ENCODE measurements at regions not wholly inside any gene's neighbourhood (a gene's known extent, or its start where the extent isn't known, plus 50 kb on each side); places are given as distances from the start of the nearest gene placed in this dataset.

- ChIA-PET POLR2A (no interaction called here), CTCF (no interaction called here)
- Mint-ChIP-seq H3K4me1 (no peaks in the 10 kb centered on the region), H3K9me3 (no peaks in the 10 kb centered on the region), H3K36me3 (ENCODE audit: low read depth) (no peaks in the 10 kb centered on the region), H3K4me3 (no peak overlapping the region), H3K27me3 (peaks cover 32% of the 10 kb centered on the region), H3K27ac (no peak overlapping the region)
- no peak for DNase-seq
Observed at GRCh38 chr10:28807760-28808613, 130.7 kb downstream of the BAMBI start.

- peaks cover 32% of the 10 kb centered on the region for H3K27me3 Mint-ChIP-seq
- H3K27ac Mint-ChIP-seq: no peak overlapping the region
- ChIA-PET CTCF (no interaction called here), POLR2A (no interaction called here)
- no peaks in the 10 kb centered on the region for H3K36me3 Mint-ChIP-seq (ENCODE audit: low read depth)
- no peak overlapping the region for H3K4me3 Mint-ChIP-seq
- H3K4me1 Mint-ChIP-seq: no peaks in the 10 kb centered on the region
- no peak for DNase-seq
- H3K9me3 Mint-ChIP-seq: no peaks in the 10 kb centered on the region
Observed at GRCh38 chr10:28808693-28809092, 131.4 kb downstream of the BAMBI start.

GRCh38 chr10:28810057-28810870 is 132.9 kb downstream of the BAMBI start:
- Mint-ChIP-seq H3K27ac (no peak overlapping the region), H3K4me3 (no peak overlapping the region), H3K36me3 (ENCODE audit: low read depth) (no peaks in the 10 kb centered on the region), H3K27me3 (peaks cover 29% of the 10 kb centered on the region), H3K4me1 (no peaks in the 10 kb centered on the region), H3K9me3 (no peaks in the 10 kb centered on the region)
- DNase-seq: no peak
- POLR2A ChIA-PET: no interaction called here
- CTCF ChIA-PET: interaction anchor here (0.9 kb wide), 1 partner anchor 25 kb away, joined by 4 read pairs; no protein-coding TSS in a partner anchor

- CTCF ChIA-PET: no interaction called here
- peaks cover 25% of the 10 kb centered on the region for H3K27me3 Mint-ChIP-seq
- POLR2A ChIA-PET: no interaction called here
Observed at GRCh38 chr10:28811639-28812349, 134.5 kb downstream of the BAMBI start.

GRCh38 chr10:28812384-28813372 is 135.4 kb downstream of the BAMBI start:
- POLR2A ChIA-PET: no interaction called here
- Mint-ChIP-seq H3K4me1 (no peaks in the 10 kb centered on the region), H3K9me3 (no peaks in the 10 kb centered on the region), H3K27ac (no peak overlapping the region), H3K36me3 (ENCODE audit: low read depth) (no peaks in the 10 kb centered on the region), H3K4me3 (no peak overlapping the region), H3K27me3 (peaks cover 17% of the 10 kb centered on the region)
- CTCF ChIA-PET: no interaction called here
- DNase-seq: no peak

More at GRCh38 chr10:28811639-28812349, 134.5 kb downstream of the BAMBI start:
- no peak overlapping the region for H3K4me3 Mint-ChIP-seq
- H3K9me3 Mint-ChIP-seq: no peaks in the 10 kb centered on the region
- DNase-seq: no peak
- H3K36me3 Mint-ChIP-seq (ENCODE audit: low read depth): no peaks in the 10 kb centered on the region
- H3K27ac Mint-ChIP-seq: no peak overlapping the region
- no peaks in the 10 kb centered on the region for H3K4me1 Mint-ChIP-seq

- H3K36me3 Mint-ChIP-seq (ENCODE audit: low read depth): no peaks in the 10 kb centered on the region
- H3K27ac Mint-ChIP-seq: no peak overlapping the region
- POLR2A ChIA-PET: no interaction called here
Observed at GRCh38 chr10:28815681-28816080, 138.4 kb downstream of the BAMBI start.

GRCh38 chr10:28822719-28823464 is 145.6 kb downstream of the BAMBI start:
- no peaks in the 10 kb centered on the region for H3K4me1 Mint-ChIP-seq
- ChIA-PET CTCF (no interaction called here), POLR2A (no interaction called here)
- no peak overlapping the region for H3K4me3 Mint-ChIP-seq
- DNase-seq: no peak
- no peaks in the 10 kb centered on the region for H3K9me3 Mint-ChIP-seq
- H3K27ac Mint-ChIP-seq: no peak overlapping the region
- peaks cover 5% of the 10 kb centered on the region for H3K27me3 Mint-ChIP-seq
- no peaks in the 10 kb centered on the region for H3K36me3 Mint-ChIP-seq (ENCODE audit: low read depth)

More at GRCh38 chr10:28815681-28816080, 138.4 kb downstream of the BAMBI start:
- CTCF ChIA-PET: no interaction called here
- H3K27me3 Mint-ChIP-seq: peaks cover 5% of the 10 kb centered on the region
- no peak overlapping the region for H3K4me3 Mint-ChIP-seq
- DNase-seq: no peak
- no peaks in the 10 kb centered on the region for H3K4me1 Mint-ChIP-seq
- no peaks in the 10 kb centered on the region for H3K9me3 Mint-ChIP-seq

- Mint-ChIP-seq H3K27me3 (peaks cover 5% of the 10 kb centered on the region), H3K9me3 (no peaks in the 10 kb centered on the region), H3K4me1 (no peaks in the 10 kb centered on the region), H3K4me3 (no peak overlapping the region), H3K36me3 (ENCODE audit: low read depth) (no peaks in the 10 kb centered on the region), H3K27ac (no peak overlapping the region)
- DNase-seq: no peak
- CTCF ChIA-PET: no interaction called here
- POLR2A ChIA-PET: no interaction called here
Observed at GRCh38 chr10:28823501-28824075, 146.3 kb downstream of the BAMBI start.

- POLR2A ChIA-PET: no interaction called here
Observed at GRCh38 chr10:28833313-28833712, 156.0 kb downstream of the BAMBI start.

GRCh38 chr10:28836435-28836743 is 159.1 kb downstream of the BAMBI start:
- Mint-ChIP-seq H3K36me3 (ENCODE audit: low read depth) (no peaks in the 10 kb centered on the region), H3K4me3 (no peak overlapping the region), H3K4me1 (no peaks in the 10 kb centered on the region), H3K27ac (no peak overlapping the region), H3K27me3 (peaks cover 2% of the 10 kb centered on the region), H3K9me3 (no peaks in the 10 kb centered on the region)
- no peak for DNase-seq
- CTCF ChIA-PET: no interaction called here
- POLR2A ChIA-PET: no interaction called here

More at GRCh38 chr10:28833313-28833712, 156.0 kb downstream of the BAMBI start:
- Mint-ChIP-seq H3K36me3 (ENCODE audit: low read depth) (no peaks in the 10 kb centered on the region), H3K27ac (no peak overlapping the region), H3K4me3 (no peak overlapping the region), H3K9me3 (no peaks in the 10 kb centered on the region), H3K4me1 (no peaks in the 10 kb centered on the region), H3K27me3 (peaks cover 2% of the 10 kb centered on the region)
- no peak for DNase-seq
- CTCF ChIA-PET: no interaction called here

GRCh38 chr10:28837613-28838390 is 160.5 kb downstream of the BAMBI start:
- H3K4me3 Mint-ChIP-seq: no peak overlapping the region
- H3K4me1 Mint-ChIP-seq: no peaks in the 10 kb centered on the region
- H3K36me3 Mint-ChIP-seq (ENCODE audit: low read depth): no peaks in the 10 kb centered on the region
- no peak overlapping the region for H3K27ac Mint-ChIP-seq
- peaks cover 2% of the 10 kb centered on the region for H3K27me3 Mint-ChIP-seq
- POLR2A ChIA-PET: no interaction called here
- CTCF ChIA-PET: no interaction called here
- no peak for DNase-seq
- no peaks in the 10 kb centered on the region for H3K9me3 Mint-ChIP-seq
